Spleen (tissue), 11 donors: ENCODE measurements at regions not wholly inside any gene's neighbourhood (a gene's known extent, or its start where the extent isn't known, plus 50 kb on each side); places are given as distances from the start of the nearest gene placed in this dataset.

ENCODE experiments used
- DNase-seq: peaks from one replicate; pipeline ENCODE4 v3.0.0-alpha.2; 2020
- H3K27ac ChIP-seq, 8 donors: fragments of 200-600 bp; sonication (generic) in 7 of 8; 1 replicate in 4 of 8; 2 replicates in 4 of 8; pipeline versions ENCODE4 v1.5.0 to v1.8.0; 2016 to 2021; ENCODE audit warnings: inconsistent platforms in 4 of 8, mild to moderate bottlenecking in 4 of 8, moderate library complexity in 1 of 8
- H3K27me3 ChIP-seq, 7 donors: fragments of 200-600 bp; sonication (generic) in 6 of 7; replicated peaks in 1 of 7; 1 replicate in 4 of 7; 2 replicates in 3 of 7; pipeline versions ENCODE4 v1.5.0 to v1.8.0; 2016 to 2021; ENCODE audit warnings: inconsistent platforms in 3 of 7, mild to moderate bottlenecking in 1 of 7
- H3K36me3 ChIP-seq, 6 donors: fragments of 200-600 bp; sonication (generic) in 5 of 6; 1 replicate in 4 of 6; 2 replicates in 2 of 6; pipeline versions ENCODE4 v1.5.0 to v1.8.0; 2016 to 2021; ENCODE audit warnings: inconsistent platforms in 2 of 6
- H3K4me1 ChIP-seq, 6 donors: fragments of 200-600 bp; sonication (generic) in 5 of 6; 1 replicate in 3 of 6; 2 replicates in 3 of 6; pipeline versions ENCODE4 v1.5.0 to v1.8.0; 2016 to 2021; ENCODE audit warnings: inconsistent platforms in 3 of 6
- H3K4me3 ChIP-seq, 8 donors: fragments of 200-600 bp; sonication (generic) in 7 of 8; 1 replicate in 4 of 8; 2 replicates in 4 of 8; pipeline versions ENCODE4 v1.5.0 to v1.8.0; 2016 to 2021; ENCODE audit warnings: inconsistent platforms in 4 of 8, mild to moderate bottlenecking in 4 of 8, moderate library complexity in 2 of 8
- H3K9me3 ChIP-seq, 8 donors: fragments of 200-600 bp; sonication (generic) in 7 of 8; 1 replicate in 4 of 8; 2 replicates in 4 of 8; pipeline versions ENCODE4 v1.5.0 to v1.8.0; 2016 to 2021; ENCODE audit warnings: inconsistent platforms in 4 of 8
- POLR2A ChIP-seq, 3 donors: fragments of 450-650 bp; IDR thresholded peaks; one replicate each; pipeline ENCODE4 v1.5.1; 2017; ENCODE audit warnings: antibody characterized with exemption in 3 of 3, mild to moderate bottlenecking in 1 of 3
- POLR2AphosphoS5 ChIP-seq, 3 donors: sonication (generic); formaldehyde crosslinking; IDR thresholded peaks; one replicate each; pipeline ENCODE4 v1.5.1; 2017; ENCODE audit warnings: antibody characterized with exemption in 3 of 3
- WGBS, 5 donors: extraction: QIAGEN DNeasy Blood & Tissue Kit in 3 of 5; methylation state at CpG; one replicate each; pipeline versions ENCODE4 v1.1.5 to v1.1.7; 2013 to 2018; 5-methylcytosine and 5-hydroxymethylcytosine counted together
- intact Hi-C: fragments of 100-400 bp; cut with DNase I; formaldehyde crosslinking; loops from one replicate; pipeline ENCODE4 v1.15.0; 2023; ENCODE audit warnings: low total_unique reads
- TF ChIP-seq, protein P1 (sequence below), 11 experiments: fragments of 200-600 bp in 7 of 11; fragments of 450-650 bp in 4 of 11; sonication (generic) in 4 of 11; IDR thresholded peaks in 8 of 11; conservative IDR thresholded peaks in 3 of 11; 1 replicate in 7 of 11; 2 replicates in 4 of 11; pipeline versions ENCODE4 v1.4.0 to v1.8.0; 2016 to 2021; ENCODE audit warnings: antibody characterized with exemption in 11 of 11, inconsistent platforms in 4 of 11, mild to moderate bottlenecking in 1 of 11
- donor health status: healthy with polysubstance abuse.
- donor health status: DM: no; HTN: no; CAD: no; lungs with moderate emphysema.
- donor health status: DM: no; HTN: no; CAD: no.
- donor health status: Bipolar disorder and iron deficiency.
- donor health status: healthy.
- donor health status: DM: no; HTN: no; CAD: no.
- donor health status: DM: yes; HTN: yes; CAD: no.

DNA sequence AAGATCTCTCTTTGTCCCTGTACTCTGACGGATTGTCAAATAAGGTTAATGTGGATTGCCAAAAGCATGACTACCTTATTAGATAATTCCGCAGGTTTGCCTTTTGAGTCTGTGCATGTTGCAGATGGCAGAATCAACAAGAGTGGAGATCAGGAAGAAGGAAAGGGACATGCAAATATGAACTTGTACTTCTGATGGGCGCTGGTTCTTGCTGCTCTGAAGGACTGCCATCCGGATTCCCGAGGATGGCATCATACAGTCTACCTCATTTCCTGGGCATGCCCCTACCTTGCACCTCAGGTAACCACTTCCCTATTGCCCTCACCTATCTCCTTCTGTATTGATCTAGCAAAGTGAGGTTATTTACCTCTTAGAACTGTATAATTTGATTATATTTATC, 504.2 kb downstream of the ACTL7B start:
- intact Hi-C loops, result no loop called here
- 65 to 92% (median 77%) methylated on average over 5 of the region's 5 CpGs for WGBS, 5 donors
- no peaks in the 10 kb centered on the region for H3K9me3 ChIP-seq
- TF ChIP-seq, protein P1, sequence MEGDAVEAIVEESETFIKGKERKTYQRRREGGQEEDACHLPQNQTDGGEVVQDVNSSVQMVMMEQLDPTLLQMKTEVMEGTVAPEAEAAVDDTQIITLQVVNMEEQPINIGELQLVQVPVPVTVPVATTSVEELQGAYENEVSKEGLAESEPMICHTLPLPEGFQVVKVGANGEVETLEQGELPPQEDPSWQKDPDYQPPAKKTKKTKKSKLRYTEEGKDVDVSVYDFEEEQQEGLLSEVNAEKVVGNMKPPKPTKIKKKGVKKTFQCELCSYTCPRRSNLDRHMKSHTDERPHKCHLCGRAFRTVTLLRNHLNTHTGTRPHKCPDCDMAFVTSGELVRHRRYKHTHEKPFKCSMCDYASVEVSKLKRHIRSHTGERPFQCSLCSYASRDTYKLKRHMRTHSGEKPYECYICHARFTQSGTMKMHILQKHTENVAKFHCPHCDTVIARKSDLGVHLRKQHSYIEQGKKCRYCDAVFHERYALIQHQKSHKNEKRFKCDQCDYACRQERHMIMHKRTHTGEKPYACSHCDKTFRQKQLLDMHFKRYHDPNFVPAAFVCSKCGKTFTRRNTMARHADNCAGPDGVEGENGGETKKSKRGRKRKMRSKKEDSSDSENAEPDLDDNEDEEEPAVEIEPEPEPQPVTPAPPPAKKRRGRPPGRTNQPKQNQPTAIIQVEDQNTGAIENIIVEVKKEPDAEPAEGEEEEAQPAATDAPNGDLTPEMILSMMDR (IDR thresholded peaks at IDR 0.05 in 8 of 11, conservative IDR thresholded peaks at IDR 0.05 in 3 of 11), result no peak
- TF ChIP-seq POLR2AphosphoS5 (IDR thresholded peaks at IDR 0.05), result no peak
- TF ChIP-seq POLR2A (IDR thresholded peaks at IDR 0.05), result no peak
- no peaks in the 10 kb centered on the region for H3K4me1 ChIP-seq
- no peak overlapping the region for H3K4me3 ChIP-seq
- no peak for DNase-seq
- H3K27ac ChIP-seq, result no peak overlapping the region
- no peaks in the 10 kb centered on the region for H3K27me3 ChIP-seq
- no peaks in the 10 kb centered on the region for H3K36me3 ChIP-seq

DNA sequence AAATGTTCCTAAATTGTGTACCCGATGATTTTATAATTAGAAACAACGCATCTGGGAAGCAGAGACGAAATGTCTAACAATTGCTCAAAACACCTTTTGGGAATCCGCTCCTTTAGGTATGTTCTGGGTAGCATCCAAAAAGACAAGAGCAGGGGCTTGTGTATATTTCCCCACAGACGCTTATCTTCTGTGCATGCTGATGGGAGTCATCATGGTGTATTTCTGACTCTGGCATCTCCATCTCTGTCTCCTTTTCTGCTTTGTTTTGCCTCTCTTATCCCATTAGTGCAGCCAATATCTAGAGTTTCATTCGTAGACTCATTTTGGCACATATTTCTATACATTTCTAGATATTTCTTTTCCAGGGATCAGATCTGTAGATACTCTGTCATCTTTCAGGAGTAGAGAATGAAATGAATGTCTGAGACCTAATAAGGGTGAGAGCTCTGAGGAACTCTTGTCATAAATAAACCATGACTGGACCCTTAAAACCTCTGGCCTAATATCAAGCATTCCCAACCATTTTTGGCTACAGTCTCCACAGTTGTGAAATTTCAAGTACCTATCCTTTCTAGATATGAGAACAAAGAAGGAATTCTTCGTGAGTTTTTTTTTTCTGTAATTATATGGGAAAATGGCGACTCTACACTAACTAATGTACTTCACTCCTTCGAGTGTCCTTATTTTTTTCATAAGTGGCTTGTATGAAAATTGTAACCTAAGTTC, 508.2 kb downstream of the ACTL7B start:
- WGBS, 5 donors, result 87 to 93% (median 90%) methylated on average over 9 of the region's 9 CpGs
- no peaks in the 10 kb centered on the region for H3K9me3 ChIP-seq
- H3K27ac ChIP-seq, result no peak overlapping the region
- H3K36me3 ChIP-seq, result no peaks in the 10 kb centered on the region
- DNase-seq, result no peak
- TF ChIP-seq POLR2A (IDR thresholded peaks at IDR 0.05), result no peak
- no peak for TF ChIP-seq POLR2AphosphoS5 (IDR thresholded peaks at IDR 0.05)
- TF ChIP-seq, protein P1 (IDR thresholded peaks at IDR 0.05 in 8 of 11, conservative IDR thresholded peaks at IDR 0.05 in 3 of 11), result no peak
- no peaks in the 10 kb centered on the region for H3K4me1 ChIP-seq
- no peak overlapping the region for H3K4me3 ChIP-seq
- intact Hi-C loops, result no loop called here
- H3K27me3 ChIP-seq, result no peaks in the 10 kb centered on the region

DNA sequence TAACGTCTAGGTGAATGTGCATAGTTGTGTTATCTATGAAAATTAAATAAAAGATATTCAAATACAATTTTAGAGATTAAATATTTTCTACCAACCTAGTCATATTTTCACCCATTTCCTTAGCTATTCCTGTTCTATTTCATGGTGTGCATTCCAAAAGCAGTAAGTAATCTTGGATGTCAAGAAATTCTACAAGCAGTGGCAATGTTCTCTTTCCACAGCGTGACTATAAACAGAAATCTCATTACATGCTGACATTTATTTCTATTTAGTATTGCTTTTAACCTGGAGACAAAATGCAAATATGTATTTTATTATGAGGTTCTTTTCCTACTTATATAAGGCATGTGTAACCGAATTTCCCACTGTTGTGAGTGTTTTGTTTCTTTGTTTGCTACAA, 510.0 kb downstream of the ACTL7B start:
- H3K36me3 ChIP-seq, result no peaks in the 10 kb centered on the region
- no peak overlapping the region for H3K27ac ChIP-seq
- intact Hi-C loops, result no loop called here
- H3K27me3 ChIP-seq, result no peaks in the 10 kb centered on the region
- no peak overlapping the region for H3K4me3 ChIP-seq
- H3K4me1 ChIP-seq, result no peaks in the 10 kb centered on the region
- WGBS, 5 donors, result 73 to 82% (median 80%) methylated on average over 3 of the region's 3 CpGs
- TF ChIP-seq, protein P1 (IDR thresholded peaks at IDR 0.05 in 8 of 11, conservative IDR thresholded peaks at IDR 0.05 in 3 of 11), result no peak
- TF ChIP-seq POLR2A (IDR thresholded peaks at IDR 0.05) (no peak), POLR2AphosphoS5 (IDR thresholded peaks at IDR 0.05) (no peak)
- H3K9me3 ChIP-seq, result no peaks in the 10 kb centered on the region
- DNase-seq, result no peak

DNA sequence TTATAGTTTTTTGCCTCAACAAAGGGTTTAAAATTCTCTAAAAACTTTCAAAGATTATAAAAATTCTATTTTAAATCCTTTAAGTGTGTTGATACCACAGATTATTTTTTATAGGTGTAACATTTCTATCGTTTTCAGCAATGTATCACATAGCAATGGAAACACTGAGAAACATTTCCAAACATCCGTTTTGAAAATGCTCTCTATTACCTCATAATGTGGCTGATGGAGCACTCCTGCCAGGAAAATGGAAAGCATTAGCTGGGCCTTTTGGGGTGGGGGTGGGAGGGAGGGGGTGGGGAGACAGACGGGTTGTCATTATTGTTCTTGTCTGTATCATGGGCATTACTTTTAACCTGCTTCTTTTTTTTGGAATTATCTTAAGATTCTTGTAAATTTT, 516.5 kb downstream of the ACTL7B start:
- Histone ChIP-seq H3K9me3 (no peaks in the 10 kb centered on the region), H3K27ac (no peak overlapping the region), H3K36me3 (no peaks in the 10 kb centered on the region), H3K27me3 (no peaks in the 10 kb centered on the region), H3K4me3 (no peak overlapping the region), H3K4me1 (no peaks in the 10 kb centered on the region)
- TF ChIP-seq, protein P1 (IDR thresholded peaks at IDR 0.05 in 8 of 11, conservative IDR thresholded peaks at IDR 0.05 in 3 of 11), result no peak
- no peak for TF ChIP-seq POLR2A (IDR thresholded peaks at IDR 0.05)
- no peak for TF ChIP-seq POLR2AphosphoS5 (IDR thresholded peaks at IDR 0.05)
- intact Hi-C loops, result no loop called here
- no peak for DNase-seq
- WGBS, 5 donors, result 73 to 77% (median 74%) methylated on average over 3 of the region's 3 CpGs
